CMK (cell line): ENCODE measurements at regions not wholly inside any gene's neighbourhood (a gene's known extent, or its start where the extent isn't known, plus 50 kb on each side); places are given as distances from the start of the nearest gene placed in this dataset.
"Not testable (repeated sequence)": the region's sequence is repeated elsewhere in the genome, so short reads cannot be mapped to it uniquely, and the experiment has no call there.

Experiments
- DNase-seq: peaks from one replicate; pipeline ENCODE4 v3.0.0-alpha.2; 2010; ENCODE audit warnings: low read depth

DNA sequence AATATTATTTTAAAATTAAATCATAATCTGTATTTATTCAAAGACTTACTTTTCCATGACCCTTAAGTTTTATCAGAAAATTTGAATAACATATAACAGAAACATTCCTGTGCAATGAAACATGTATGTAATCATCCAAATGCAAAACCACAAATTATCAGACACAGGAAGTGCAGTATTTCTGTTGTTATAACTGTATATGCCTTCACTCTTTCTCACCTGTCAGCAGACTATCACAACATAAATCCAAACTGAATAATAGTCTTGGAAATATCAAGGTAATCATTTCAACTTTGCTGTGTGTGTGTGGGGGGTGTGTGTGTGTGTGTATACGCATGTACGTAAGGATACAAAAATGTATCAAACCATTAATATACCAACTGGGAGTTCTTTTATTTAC lies 285.9 kb downstream of the SLC7A11 start:
- DNase-seq = no peak

DNA sequence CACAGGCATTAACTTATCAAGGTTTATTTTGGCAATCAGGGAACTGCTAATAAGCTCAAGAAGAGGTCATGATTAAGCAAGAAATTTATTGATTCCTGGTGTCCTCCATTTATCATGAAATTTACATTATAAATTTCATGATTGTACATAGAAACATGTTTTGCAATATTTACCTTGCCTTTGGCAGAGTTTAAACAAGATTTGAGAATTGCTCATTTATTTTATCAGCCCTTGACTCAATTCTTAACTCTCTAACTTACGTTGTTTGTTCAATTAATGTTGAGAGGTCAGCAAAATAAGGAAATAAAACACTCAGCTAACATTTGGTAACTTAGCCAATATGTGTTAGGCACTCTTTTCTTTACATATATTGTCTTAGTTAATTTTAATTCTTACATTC lies 286.6 kb downstream of the SLC7A11 start:
- no peak for DNase-seq

DNA sequence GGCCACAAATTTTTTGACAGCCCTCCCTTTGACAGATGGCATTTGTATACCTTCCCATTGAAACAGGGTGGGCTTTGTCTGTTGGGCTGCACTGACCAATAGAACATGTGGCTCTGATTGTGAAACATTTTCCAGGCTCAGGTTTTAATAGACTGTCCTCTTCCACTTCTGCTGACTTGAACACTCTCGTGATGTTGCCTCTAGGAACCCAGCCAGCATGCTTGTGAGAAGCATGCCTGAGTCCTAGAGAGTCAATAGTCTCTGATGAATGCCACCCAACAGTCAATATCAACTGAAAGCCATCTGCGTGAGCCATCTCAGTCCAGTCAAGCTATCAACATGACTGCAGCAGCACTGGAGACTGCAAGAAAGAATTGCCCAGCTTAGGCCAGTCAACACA lies 290.0 kb downstream of the SLC7A11 start:
- DNase-seq = no peak

DNA sequence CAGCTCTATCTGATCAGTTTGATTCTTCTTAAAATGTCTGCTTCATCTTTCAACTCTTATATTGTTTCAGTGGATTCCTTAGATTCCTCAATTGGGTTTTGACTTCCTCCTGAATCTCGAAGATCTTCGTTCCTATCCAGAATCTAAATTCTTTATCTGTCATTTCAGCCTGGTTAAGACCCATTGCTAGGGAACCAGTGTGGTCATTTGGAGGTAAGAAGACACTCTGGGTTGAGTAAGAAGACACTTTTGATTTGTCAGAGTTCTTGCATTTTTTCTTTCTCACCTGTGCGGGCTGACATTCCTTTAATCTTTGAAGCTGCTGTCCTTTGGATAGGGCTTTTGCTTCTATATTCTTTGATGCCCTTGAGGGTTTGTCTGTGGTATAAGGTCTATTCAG lies 291.9 kb downstream of the SLC7A11 start:
- DNase-seq = no peak

DNA sequence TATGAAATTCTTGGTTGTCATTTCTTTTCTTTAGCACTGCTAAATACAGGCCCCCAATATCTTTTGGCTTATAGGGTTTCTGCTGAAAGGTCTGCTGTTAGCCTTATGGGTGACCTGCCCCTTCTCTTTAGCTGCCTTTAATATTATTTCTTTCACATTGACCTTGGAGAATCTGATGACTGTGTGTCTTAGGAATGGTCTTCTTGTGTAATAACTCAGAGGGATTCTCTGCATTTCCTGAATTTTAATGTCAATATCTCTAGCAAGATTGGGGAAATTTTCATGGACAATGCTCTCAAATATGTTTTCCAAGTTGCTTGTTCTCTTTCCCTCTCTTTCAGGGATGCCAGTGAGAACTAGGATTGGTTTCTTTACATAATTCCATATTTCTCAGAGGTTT lies 292.4 kb downstream of the SLC7A11 start:
- DNase-seq = no peak

DNA sequence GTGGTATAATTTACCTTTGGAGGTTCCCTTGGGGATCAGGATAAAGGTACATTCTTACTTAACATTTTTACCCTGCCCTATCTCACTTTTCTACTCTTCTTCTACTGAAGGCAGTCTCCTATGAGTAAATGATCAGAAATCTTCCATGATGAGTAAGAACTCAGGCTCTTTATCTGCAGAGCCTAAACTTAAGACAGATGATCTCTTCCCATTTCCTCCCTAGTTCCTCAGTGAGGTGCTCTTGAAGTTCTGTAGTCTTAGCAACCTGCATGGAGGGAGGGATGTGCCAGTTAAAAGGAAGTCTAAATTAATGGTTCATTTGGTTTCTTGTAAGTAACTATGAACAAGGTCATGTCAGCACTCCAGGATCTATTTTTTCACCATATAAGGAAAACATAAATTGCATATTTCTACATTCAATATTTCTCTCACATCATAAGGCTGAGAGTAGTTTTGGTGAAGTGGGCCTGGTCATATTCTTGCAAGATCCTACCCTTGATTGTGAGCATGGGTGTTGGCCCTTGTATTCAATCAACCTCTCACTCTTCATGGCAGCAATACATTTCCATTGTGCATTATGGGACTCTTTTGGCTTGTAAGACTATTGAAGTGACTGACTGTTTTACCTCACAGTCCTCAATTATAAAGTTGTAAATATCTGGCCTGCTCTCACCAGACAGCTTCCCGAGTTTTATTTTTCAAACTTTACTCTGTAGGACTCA lies 295.5 kb downstream of the SLC7A11 start:
- DNase-seq = no peak

DNA sequence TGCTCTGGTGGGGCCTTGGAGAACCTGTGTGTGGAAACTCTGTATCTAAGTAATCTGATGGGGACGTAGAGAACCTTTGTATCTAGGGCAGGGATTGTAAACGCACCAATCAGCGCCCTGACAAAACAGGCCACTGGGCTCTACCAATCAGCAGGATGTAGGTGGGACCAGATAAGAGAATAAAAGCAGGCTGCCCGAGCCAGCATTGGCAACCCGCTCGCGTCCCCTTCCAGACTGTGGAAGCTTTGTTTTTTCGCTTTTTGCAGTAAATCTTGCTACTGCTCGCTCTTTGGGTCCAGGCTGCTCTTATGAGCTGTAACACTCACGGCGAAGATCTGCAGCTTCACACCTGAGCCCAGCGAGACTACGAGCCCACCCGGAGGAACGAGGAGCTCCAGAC lies 299.3 kb downstream of the SLC7A11 start:
- DNase-seq = not testable (repeated sequence)

DNA sequence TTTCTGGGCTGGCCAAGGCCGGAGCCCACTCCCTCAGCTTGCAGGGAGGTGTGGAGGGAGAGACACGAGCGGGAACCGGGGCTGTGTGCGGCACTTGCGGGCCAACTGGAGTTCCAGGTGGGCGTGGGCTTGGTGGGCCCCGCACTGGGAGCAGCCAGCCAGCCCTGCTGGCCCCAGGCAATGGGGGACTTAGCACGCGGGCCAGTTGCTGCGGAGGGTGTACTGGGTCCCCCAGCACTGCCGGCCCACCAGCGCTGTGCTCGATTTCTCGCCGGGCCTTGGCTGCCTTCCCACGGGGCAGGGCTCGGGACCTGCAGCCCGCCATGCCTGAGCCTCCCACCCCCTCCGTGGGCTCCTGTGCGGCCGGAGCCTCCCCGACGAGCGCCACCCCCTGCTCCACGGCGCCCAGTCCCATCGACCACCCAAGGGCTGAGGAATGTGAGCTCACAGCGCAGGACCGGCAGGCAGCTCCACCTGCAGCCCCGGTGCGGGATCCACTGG lies 300.1 kb downstream of the SLC7A11 start:
- not testable (repeated sequence) for DNase-seq

DNA sequence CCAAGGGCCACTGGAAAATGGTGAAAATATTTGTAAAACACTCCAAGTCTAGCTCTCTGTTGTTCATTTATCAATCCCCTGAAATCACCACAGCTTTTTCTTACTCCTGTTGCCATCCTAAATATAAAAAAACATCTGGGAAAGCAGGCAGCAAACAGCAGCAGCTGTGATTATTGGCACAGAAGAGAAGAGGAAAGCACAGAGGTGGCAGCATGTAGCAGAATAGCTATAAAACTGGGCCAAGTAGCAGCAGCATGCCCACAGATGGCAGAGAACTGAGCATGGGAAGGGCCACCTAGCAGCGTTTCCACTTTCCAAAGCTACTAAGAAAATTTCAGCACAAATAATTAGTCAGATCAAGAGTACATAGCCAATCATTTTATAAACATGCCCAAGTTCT lies 307.2 kb downstream of the SLC7A11 start:
- DNase-seq = no peak

DNA sequence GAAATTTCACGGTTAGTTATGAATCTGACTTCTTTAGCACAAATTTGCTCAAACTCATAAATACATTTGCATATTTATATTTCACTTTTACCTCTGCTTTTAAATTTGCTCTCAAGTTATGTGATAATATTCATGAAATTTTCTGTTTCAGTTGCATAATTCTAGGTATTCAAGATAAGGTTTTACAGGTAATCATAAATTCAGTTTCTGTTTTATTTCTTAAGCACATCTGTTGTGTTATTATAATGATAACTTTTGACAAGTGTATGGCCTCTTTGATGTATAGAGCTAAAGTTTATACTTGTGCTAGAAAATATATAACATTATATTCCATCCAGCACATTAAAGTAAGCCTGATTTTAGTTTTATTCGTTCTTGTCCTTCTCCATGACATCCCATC lies 308.1 kb downstream of the SLC7A11 start:
- DNase-seq = no peak

DNA sequence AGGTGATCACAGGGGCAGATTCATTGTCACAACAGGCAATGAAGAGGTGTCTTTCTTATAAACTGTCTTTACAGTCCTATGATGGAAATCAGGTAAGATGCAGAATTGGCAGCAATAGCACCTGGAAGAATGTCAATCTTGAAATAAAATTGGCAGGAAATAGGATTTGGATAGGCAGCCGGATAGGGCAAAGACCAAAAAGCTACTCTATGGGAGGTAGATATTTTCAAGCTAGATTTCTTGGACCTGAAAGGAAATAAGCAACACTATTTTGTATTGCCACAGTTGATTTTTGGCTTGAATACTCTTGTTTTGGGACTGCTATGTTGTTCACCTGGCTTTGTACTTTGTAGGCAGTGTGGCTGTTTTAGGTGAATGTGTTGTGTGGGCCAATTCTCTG lies 314.2 kb downstream of the SLC7A11 start:
- DNase-seq = no peak

DNA sequence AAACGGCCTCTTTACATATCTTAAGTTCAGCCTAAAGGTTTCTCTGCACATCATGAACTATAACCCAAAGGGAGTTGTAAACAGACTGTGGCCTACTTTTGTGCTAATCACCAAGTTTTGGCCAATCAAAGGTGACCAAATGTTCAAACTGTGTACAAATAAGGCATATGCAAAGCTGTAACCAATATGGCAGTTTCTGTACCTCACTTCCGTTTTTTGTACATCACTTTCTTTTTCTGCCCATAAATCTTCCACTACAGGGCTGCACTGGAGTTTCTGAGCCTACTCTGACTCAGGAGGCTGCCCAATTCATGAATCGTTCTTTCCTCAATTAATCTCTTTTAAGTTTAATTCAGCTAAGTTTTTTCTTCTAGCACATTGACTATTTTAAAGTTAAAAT lies 318.7 kb downstream of the SLC7A11 start:
- DNase-seq = no peak

DNA sequence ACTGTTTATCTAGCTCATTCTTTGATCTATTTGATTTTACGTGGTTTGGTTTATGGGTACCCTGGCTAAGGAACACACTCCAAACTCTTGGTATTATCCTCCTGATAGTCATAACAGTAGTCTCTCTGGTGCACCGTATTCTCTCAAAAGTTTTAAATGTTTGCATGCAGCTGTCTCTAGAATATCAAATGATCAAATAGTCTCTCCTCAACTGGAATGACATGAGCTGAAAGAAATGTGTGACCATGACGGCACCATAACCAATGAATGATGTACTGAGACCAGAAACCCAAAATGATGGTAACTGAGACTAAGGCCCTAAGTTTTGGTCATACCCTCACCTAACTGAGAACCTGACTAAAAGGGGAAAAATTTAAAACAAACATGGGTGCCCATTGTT lies 319.4 kb downstream of the SLC7A11 start:
- DNase-seq = no peak

DNA sequence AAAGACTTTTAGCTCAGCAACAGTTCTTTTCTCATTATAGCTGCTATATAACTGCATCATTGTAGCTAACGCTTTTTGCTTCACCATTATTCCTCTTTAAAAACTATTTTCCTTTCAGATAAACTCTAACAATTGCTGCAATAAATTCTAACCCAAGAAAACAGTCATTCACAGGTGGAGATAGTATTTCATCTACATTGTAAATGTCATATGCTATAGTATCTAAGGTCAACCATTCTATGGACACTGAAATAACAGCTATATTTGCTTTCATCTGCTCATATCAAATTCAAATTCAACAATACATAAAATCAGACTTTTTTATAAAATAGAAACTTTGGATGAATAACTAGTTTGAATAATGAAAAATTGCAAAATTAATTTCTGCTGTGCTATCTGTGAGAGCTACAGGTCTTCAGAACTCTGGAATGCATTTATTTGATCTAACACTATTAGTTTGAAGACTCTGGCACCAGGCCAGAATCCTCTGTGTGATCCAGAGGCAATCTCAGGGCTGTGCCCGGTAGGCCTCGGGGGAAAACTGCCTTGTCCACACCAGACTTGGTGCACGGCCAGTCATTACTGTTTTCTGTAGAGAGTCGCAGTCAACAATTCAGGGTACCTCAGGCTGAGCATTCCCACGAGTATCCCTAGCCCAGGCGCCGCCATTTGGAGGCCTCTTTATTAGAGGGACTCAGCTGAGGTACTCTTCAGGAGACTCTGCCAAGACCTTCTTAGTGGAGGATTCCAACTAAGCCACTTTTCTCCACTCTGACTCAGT lies 332.4 kb downstream of the SLC7A11 start:
- DNase-seq = no peak

DNA sequence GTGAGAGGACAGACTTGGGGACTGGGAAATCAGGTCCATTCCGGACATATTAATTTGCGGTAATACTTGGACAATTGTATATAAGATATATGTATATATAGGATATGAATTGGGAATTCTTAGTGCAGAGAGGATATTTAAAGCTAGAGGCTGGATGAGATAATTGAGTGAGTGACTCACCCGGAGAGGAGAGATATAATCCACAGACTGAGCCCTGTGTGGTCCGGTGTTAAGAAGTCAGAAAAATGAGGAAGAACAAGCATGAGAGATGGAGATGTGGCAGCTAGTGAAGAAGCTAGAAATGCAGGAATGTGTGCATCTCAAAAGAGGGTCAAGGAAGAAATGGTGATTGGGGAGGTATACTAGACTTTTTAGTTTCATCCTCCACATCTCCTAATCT lies 336.2 kb downstream of the SLC7A11 start:
- no peak for DNase-seq

DNA sequence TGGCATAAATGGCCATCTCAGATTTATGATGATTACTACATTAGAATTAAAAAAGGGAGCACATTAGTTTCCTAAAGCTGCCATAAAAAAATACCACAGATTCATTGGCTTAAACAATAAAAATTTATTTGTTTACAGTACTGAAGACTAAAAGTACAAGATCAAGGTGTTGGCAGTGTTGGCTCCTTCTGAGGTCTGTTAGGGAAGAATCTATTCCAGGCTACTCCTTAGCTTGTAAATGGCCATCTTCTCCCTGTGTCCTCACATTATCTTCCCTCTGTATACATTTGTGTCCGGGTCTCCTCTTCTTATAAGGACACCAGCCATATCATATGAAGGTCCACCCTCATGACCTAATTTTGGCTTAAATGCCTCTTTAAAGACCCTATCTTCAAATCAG lies 341.0 kb downstream of the SLC7A11 start:
- no peak for DNase-seq

DNA sequence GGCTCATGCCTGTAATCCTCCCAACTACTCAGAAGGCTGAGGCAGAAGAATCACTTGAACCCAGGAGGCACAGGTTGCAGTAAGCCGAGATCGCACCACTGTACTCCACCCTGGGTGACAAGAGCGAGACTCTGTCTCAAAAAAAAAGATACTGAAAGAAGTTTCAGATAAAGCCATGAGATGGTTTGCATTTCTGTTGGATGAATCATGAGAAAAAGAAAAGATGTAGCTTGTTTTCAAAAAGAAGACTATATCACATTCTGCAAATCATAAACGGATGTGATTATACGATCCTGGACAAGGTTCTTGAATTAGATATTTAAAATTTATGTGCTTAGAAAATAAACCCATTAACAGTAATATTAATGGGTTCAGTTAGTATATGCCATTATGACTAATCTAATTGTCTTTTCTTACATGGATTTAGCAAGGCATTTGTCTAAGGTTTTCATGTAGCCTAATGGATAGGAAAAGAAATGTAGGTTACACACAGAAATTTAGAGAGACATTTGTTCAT lies 345.9 kb downstream of the SLC7A11 start:
- no peak for DNase-seq

DNA sequence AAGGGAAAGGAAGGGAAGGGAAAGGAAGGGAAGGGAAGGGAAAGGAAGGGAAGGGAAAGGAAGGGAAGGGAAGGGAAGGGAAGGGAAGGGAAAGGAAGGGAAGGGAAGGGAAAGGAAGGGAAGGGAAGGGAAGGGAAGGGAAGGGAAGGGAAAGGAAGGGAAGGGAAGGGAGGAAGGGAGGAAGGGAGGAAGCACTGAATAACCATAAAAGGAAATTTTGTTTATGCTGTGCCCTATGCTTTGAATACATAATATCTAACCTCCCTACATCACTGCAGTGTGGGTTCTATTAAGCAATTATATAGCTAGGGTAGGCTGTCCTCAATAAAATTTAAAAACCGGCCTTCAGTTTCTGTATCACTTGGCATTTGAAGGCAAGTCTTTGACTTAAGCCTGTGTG lies 346.6 kb downstream of the SLC7A11 start:
- DNase-seq = not testable (repeated sequence)

DNA sequence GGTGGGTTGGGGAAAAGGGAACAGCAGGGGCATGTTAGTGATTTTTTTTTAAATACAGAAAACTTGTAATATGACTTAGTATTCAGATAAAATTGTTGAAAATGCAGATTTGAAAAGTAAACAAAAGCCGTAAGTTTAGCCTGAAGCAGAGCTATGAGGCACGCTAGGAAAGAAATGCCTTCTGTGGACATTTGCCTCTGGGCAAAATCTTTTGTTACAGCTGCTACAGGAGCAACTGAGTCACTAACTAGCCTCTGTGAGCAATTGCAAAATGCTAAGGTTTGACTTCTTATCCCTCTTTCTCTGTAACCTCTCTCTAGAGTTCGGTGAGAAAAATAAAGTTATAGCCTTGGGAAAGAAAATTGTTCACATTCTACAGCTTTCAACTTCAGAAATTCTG lies 350.0 kb downstream of the SLC7A11 start:
- DNase-seq = no peak

DNA sequence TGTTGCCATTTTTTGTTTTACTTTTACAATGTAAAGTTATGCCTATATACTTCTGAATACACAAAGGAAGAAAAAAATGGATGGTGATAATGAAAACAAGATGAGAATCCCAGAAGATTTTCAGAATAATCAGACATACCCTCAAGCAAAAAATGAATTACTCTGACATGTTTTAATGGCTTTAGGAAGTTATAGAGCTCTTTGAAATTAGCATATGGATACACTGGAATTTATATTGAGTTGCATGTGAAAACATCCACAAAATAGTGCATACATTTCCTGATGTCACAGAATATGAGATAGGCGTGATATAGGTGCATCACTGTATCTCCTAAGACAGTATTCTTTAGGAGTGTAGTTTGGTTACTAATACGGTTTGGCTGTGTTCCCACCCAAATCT lies 351.3 kb downstream of the SLC7A11 start:
- DNase-seq = no peak

DNA sequence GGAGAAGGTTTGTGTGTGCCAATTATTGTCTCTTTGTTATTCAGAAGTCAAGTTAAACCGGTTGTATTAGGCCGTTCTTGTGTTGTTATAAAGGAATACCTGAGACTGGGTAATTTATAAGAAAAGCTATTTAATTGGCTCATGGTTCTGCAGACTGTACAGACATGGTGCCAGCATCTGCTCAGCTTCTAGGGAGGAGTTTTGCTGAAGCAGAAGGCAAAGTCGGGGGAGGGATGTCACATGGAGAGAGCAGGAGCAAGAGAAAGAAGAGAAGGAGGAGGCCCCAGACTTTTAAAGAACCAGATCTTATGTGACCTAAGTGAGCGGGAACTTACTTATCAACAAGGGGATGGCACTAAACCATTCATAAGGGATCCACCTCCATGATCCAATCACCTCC lies 349.3 kb upstream of the PCDH18 start:
- no peak for DNase-seq

DNA sequence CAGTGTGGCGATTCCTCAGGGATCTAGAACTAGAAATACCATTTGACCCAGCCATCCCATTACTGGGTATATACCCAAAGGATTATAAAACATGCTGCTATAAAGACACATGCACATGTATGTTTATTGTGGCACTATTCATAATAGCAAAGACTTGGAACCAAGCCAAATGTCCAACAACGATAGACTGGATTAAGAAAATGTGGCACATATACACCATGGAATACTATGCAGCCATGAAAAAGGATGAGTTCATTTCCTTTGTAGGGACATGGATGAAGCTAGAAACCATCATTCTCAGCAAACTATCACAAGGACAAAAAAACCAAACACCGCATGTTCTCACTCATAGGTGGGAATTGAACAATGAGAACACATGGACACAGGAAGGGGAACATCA lies 335.8 kb upstream of the PCDH18 start:
- DNase-seq = not testable (repeated sequence)

DNA sequence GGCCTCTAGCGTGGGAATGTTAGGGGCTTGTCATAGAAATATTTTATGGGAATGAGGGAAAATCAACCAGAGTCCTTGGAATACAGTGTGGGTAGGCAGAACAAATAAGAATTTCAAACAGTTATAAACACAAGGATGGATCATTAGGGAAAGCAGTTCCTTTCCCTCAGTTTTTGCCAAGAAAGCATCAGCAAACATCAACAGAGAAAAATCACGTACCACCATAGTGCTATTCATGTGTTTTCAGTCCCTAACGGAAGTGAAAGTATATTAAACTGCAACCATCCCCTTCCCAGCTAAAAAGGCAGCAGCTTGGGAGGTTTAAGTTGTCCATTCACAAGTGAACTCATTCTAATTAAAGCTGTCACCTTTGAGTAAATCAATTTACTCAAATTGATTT lies 334.4 kb upstream of the PCDH18 start:
- no peak for DNase-seq
